Stimulated activated memory B cell treated with anti-CD40 and anti-IgM and Interleukin-4, amounts not matched to agents 10 μg/mL and 1 μg/mL and 100 μg/mL, for 72 hours (primary cell): ENCODE measurements at regions not wholly inside any gene's neighbourhood (a gene's known extent, or its start where the extent isn't known, plus 50 kb on each side); places are given as distances from the start of the nearest gene placed in this dataset.

ENCODE experiments used
- ATAC-seq: fragments of 150-1000 bp; cut with Tn5 transposase; 2 replicates; pipeline ENCODE4 v1.10.0; 2021
- H3K27ac Mint-ChIP-seq: one replicate; pipeline ENCODE4 v1.8.0; 2022; ENCODE audit warnings: mild to moderate bottlenecking, mixed read lengths
- H3K27me3 Mint-ChIP-seq: one replicate; pipeline ENCODE4 v1.8.0; 2022; ENCODE audit warnings: mixed read lengths
- H3K36me3 Mint-ChIP-seq: one replicate; pipeline ENCODE4 v1.8.0; 2022; ENCODE audit warnings: mixed read lengths
- H3K4me1 Mint-ChIP-seq: one replicate; pipeline ENCODE4 v1.8.0; 2022; ENCODE audit warnings: mixed read lengths
- H3K4me3 Mint-ChIP-seq: one replicate; pipeline ENCODE4 v1.8.0; 2022; ENCODE audit warnings: mild to moderate bottlenecking, moderate library complexity, mixed read lengths
- H3K9me3 Mint-ChIP-seq: one replicate; pipeline ENCODE4 v1.8.0; 2022; ENCODE audit warnings: mixed read lengths

GRCh38 chr12:46454981-46455380, 82.4 kb upstream of the SLC38A2 start:
- Mint-ChIP-seq H3K27me3 (no peaks in the 10 kb centered on the region), H3K4me3 (no peak overlapping the region), H3K9me3 (peaks cover 2% of the 10 kb centered on the region), H3K27ac (peak overlapping the region; percentile 67), H3K4me1 (peaks cover 49% of the 10 kb centered on the region), H3K36me3 (peaks cover 6% of the 10 kb centered on the region)
- no peak for ATAC-seq

DNA sequence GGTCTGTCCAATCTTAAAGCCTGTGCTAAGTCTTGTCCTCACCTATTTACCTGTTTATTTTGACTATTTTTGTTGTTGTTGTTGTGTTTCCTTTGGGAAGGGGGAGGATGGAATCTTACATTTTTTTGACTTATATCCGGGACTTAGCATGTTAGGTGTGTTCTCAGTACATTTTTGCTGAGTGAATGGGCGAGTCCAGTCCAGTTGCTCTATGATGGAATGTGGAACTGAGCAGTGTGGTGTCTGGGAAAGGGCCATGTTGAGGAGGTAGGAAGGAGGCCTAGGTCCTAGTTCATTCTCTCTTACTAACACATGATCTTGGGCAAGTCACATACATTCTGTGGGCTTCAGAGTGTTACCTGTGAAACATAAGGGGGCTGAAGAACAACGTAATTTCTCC, 80.9 kb upstream of the SLC38A2 start:
- H3K27me3 Mint-ChIP-seq: no peaks in the 10 kb centered on the region
- peaks cover 39% of the 10 kb centered on the region for H3K4me1 Mint-ChIP-seq
- H3K4me3 Mint-ChIP-seq: no peak overlapping the region
- H3K9me3 Mint-ChIP-seq: peaks cover 2% of the 10 kb centered on the region
- no peak for ATAC-seq
- peaks cover 11% of the 10 kb centered on the region for H3K36me3 Mint-ChIP-seq
- H3K27ac Mint-ChIP-seq: no peak overlapping the region

DNA sequence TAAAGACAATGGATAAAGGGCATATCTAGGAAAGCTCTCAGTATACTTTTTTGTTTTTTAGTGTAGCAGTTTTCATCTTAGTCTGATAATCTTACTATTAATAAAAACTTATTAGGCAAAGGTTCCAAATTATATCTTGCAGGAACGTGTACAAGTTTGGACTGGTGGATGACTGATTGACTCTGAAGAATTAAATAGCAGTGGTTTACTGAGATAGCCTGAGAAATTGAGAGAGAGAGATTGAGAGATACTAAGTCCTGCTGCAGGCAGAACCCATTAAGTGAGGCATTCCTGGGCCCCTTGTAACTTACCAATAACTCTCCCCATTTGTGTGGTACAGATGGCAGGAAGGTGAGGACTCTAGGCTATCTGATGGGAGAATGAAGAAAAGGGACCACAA, 80.2 kb upstream of the SLC38A2 start:
- Mint-ChIP-seq H3K9me3 (peaks cover 2% of the 10 kb centered on the region), H3K4me3 (no peak overlapping the region), H3K4me1 (peaks cover 38% of the 10 kb centered on the region), H3K36me3 (peaks cover 15% of the 10 kb centered on the region), H3K27me3 (no peaks in the 10 kb centered on the region), H3K27ac (no peak overlapping the region)
- no peak for ATAC-seq

DNA sequence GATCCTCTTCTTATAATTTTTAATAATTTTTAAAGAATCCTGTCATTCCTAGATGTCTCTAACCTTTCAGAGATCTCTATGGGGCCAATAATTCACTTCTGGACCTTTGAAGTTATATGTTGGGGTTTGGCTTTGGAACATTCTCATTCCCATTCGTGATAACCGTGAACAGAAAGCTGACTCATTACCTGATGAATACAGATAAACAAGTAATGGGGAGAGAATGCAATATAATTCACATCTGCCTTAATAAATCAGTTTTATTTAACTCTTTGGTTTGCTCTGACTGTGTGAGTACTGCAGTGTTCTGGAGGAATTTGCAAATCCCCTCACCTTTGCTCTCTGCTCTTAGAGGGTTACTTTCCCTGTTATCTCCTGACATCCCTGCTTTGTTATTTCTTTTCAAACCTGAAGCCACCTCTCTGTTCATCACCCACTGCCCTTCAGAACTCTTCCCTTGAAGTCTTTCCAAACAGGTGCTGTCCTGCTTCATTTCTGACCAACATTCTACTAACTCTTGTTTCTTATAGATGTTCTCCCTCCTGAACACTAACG, 79.6 kb upstream of the SLC38A2 start:
- no peak overlapping the region for H3K27ac Mint-ChIP-seq
- peaks cover 38% of the 10 kb centered on the region for H3K4me1 Mint-ChIP-seq

DNA sequence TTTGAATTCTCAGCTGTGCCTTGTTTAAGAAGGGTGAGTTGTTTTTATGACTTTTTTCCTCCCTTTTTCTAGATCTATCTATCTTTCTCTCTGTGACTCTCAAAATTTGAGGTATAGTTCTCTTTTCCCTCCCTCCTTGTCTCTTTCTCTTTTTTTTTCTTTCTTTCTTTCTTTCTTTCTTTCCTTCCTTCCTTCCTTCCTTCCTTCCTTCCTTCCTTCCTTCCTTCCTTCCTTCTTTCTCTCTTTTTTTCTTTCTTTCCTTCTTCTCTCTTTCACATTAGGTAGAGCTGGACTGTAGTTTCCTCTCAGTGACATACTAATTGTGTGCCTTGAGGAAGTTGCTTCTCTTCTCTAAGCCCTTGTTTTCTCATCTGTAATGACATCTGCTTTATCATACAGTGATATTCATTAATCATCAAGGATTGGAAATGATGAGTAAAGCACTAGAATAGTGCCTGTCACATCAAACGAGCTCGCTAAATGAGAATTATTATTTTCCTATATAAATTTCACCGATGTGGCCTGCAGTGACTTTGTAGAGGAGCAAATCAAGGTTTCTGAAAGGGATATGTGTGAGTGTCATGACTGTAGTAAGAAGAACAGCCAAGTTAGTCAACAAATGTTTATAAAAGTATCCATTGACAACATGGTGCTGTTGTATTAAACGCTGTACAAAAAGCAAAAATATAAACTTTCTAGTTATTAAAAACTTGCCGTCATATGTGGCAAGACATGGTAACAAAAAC, 78.9 kb upstream of the SLC38A2 start:
- peaks cover 17% of the 10 kb centered on the region for H3K36me3 Mint-ChIP-seq
- H3K4me1 Mint-ChIP-seq: peaks cover 34% of the 10 kb centered on the region

More for the DNA sequence above, 79.6 kb upstream of the SLC38A2 start:
- H3K36me3 Mint-ChIP-seq: peaks cover 17% of the 10 kb centered on the region
- no peak overlapping the region for H3K4me3 Mint-ChIP-seq
- H3K9me3 Mint-ChIP-seq: peaks cover 2% of the 10 kb centered on the region
- no peaks in the 10 kb centered on the region for H3K27me3 Mint-ChIP-seq
- no peak for ATAC-seq

GRCh38 chr12:46450279-46450748, 77.7 kb upstream of the SLC38A2 start:
- H3K27ac Mint-ChIP-seq: no peak overlapping the region
- ATAC-seq: no peak
- H3K27me3 Mint-ChIP-seq: no peaks in the 10 kb centered on the region
- H3K36me3 Mint-ChIP-seq: peaks cover 12% of the 10 kb centered on the region
- H3K4me1 Mint-ChIP-seq: peaks cover 24% of the 10 kb centered on the region
- H3K9me3 Mint-ChIP-seq: peaks cover 2% of the 10 kb centered on the region
- no peak overlapping the region for H3K4me3 Mint-ChIP-seq

More for the DNA sequence above, 78.9 kb upstream of the SLC38A2 start:
- no peak overlapping the region for H3K27ac Mint-ChIP-seq
- no peak overlapping the region for H3K4me3 Mint-ChIP-seq
- peaks cover 2% of the 10 kb centered on the region for H3K9me3 Mint-ChIP-seq
- no peak for ATAC-seq
- H3K27me3 Mint-ChIP-seq: no peaks in the 10 kb centered on the region

- Mint-ChIP-seq H3K4me3 (no peak overlapping the region), H3K27ac (no peak overlapping the region), H3K9me3 (peaks cover 2% of the 10 kb centered on the region), H3K27me3 (no peaks in the 10 kb centered on the region), H3K4me1 (peaks cover 20% of the 10 kb centered on the region), H3K36me3 (peaks cover 12% of the 10 kb centered on the region)
- ATAC-seq: no peak
Observed at GRCh38 chr12:46449856-46450255, 77.3 kb upstream of the SLC38A2 start.

DNA sequence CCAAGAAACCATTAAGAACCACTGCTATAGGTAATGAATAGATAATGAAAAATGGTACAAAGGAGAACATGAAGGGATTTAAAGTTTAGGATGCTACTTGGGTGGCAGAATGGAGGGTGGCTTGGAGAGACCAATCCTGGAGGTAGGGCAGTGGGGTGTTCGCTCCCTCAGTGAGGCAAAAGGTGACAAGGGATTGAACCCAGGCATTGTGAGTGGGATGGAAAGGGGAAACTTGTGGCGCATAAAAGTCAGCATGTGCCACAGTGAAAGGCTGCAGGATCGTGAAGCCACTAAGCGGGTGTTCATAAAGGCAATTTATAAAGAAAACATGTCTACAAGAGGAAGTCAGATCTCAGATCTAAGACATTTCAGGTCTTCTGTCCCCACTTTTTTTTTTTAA, 76.7 kb upstream of the SLC38A2 start:
- no peak for ATAC-seq
- Mint-ChIP-seq H3K4me1 (peaks cover 17% of the 10 kb centered on the region), H3K4me3 (no peak overlapping the region), H3K27ac (no peak overlapping the region), H3K36me3 (peaks cover 12% of the 10 kb centered on the region), H3K27me3 (no peaks in the 10 kb centered on the region), H3K9me3 (peaks cover 2% of the 10 kb centered on the region)

GRCh38 chr12:46446645-46447044, 74.1 kb upstream of the SLC38A2 start:
- peaks cover 24% of the 10 kb centered on the region for H3K4me1 Mint-ChIP-seq
- H3K4me3 Mint-ChIP-seq: no peak overlapping the region
- peaks cover 12% of the 10 kb centered on the region for H3K36me3 Mint-ChIP-seq
- ATAC-seq: no peak
- H3K27ac Mint-ChIP-seq: no peak overlapping the region
- peaks cover 2% of the 10 kb centered on the region for H3K9me3 Mint-ChIP-seq
- H3K27me3 Mint-ChIP-seq: no peaks in the 10 kb centered on the region

DNA sequence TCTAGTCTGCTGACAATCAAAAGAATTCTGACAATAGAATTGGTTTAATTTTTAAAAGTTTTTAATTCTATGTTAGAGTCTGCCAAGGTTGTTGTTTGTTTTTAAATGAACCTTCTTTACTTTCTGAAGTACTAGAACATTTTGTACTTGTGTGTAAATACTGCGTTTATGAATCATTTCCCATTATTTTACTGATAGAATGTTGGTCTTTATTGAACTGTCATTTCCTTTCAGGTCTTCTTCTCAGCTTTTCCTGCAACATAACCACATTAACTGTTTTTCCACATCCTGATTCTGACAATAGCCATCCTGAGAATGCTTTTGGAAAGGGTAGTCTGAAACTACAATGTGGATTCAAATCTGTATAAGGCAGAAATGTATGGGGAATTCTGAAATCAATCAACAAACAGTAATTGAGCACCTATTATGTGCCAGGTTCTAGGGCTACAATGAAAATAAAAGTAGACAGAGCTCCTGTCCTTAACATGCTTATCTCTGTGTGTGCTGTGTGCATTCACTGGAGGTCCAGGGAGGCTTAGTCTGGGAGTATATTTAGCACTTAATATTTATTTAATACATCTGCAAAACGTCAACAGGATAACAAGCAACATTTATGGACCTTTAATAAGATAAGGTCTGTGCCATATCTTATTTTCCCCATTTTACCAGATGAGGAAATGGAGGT, 73.1 kb upstream of the SLC38A2 start:
- H3K36me3 Mint-ChIP-seq: peaks cover 12% of the 10 kb centered on the region
- H3K27ac Mint-ChIP-seq: no peak overlapping the region
- ATAC-seq: no peak
- H3K27me3 Mint-ChIP-seq: no peaks in the 10 kb centered on the region
- no peaks in the 10 kb centered on the region for H3K9me3 Mint-ChIP-seq
- peaks cover 18% of the 10 kb centered on the region for H3K4me1 Mint-ChIP-seq
- no peak overlapping the region for H3K4me3 Mint-ChIP-seq

- Mint-ChIP-seq H3K27ac (no peak overlapping the region), H3K4me1 (peaks cover 12% of the 10 kb centered on the region), H3K9me3 (no peaks in the 10 kb centered on the region), H3K27me3 (no peaks in the 10 kb centered on the region), H3K36me3 (peaks cover 12% of the 10 kb centered on the region), H3K4me3 (no peak overlapping the region)
- no peak for ATAC-seq
Observed at GRCh38 chr12:46445093-46445492, 72.5 kb upstream of the SLC38A2 start.

- ATAC-seq: no peak
Observed at GRCh38 chr12:46443594-46444263, 71.2 kb upstream of the SLC38A2 start.

DNA sequence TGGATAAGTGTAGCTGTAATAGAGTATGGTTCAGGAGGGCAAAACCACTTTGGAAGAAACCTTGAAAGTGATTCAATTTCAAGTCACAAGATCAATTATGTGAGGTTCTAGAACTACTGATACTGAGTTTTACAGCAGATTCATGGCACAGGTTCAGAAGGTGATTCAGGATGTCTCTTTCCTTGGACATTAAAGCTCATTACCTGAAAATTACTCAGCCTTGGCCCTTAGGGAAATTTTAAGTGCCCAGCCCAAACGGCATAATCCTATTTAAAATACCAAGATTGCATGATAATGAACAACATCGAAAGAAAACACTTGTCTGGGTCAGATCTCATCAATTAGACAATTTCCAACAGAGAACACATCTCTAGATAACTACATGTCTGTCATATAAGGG, 70.2 kb upstream of the SLC38A2 start:
- H3K4me3 Mint-ChIP-seq: no peak overlapping the region
- H3K9me3 Mint-ChIP-seq: no peaks in the 10 kb centered on the region
- no peak for ATAC-seq
- H3K36me3 Mint-ChIP-seq: peaks cover 2% of the 10 kb centered on the region
- peak overlapping the region; percentile 24 for H3K27ac Mint-ChIP-seq
- peaks cover 7% of the 10 kb centered on the region for H3K4me1 Mint-ChIP-seq
- no peaks in the 10 kb centered on the region for H3K27me3 Mint-ChIP-seq

More at GRCh38 chr12:46443594-46444263, 71.2 kb upstream of the SLC38A2 start:
- peak overlapping the region; percentile 22 for H3K27ac Mint-ChIP-seq
- H3K4me3 Mint-ChIP-seq: no peak overlapping the region
- H3K9me3 Mint-ChIP-seq: no peaks in the 10 kb centered on the region
- H3K36me3 Mint-ChIP-seq: peaks cover 7% of the 10 kb centered on the region
- peaks cover 7% of the 10 kb centered on the region for H3K4me1 Mint-ChIP-seq
- H3K27me3 Mint-ChIP-seq: no peaks in the 10 kb centered on the region

DNA sequence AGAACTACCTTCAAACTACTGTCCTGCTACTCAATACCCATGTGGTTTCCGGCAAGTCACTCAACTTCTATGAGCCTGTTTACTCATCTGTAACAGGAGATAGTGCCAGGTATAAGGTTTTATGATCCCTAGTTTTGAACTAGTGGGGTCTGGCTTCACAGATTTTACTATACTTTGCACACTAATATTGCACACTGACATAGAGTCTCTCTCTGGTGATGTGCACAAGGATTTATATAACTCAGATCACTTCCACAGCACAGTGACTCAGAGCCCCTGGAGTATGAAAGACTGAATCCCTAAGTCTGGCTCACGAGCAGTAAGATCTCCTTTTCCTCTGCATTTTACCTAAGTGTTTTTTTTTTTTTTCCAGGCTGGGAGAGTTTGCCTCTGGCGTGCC, 69.7 kb upstream of the SLC38A2 start:
- Mint-ChIP-seq H3K27me3 (no peaks in the 10 kb centered on the region), H3K4me3 (no peak overlapping the region), H3K9me3 (no peaks in the 10 kb centered on the region), H3K27ac (peak overlapping the region; percentile 24), H3K4me1 (peaks cover 7% of the 10 kb centered on the region), H3K36me3 (no peaks in the 10 kb centered on the region)
- no peak for ATAC-seq

- Mint-ChIP-seq H3K9me3 (no peaks in the 10 kb centered on the region), H3K27me3 (no peaks in the 10 kb centered on the region), H3K36me3 (no peaks in the 10 kb centered on the region), H3K27ac (no peak overlapping the region), H3K4me3 (no peak overlapping the region), H3K4me1 (peaks cover 8% of the 10 kb centered on the region)
- no peak for ATAC-seq
Observed at GRCh38 chr12:46439793-46440511, 67.4 kb upstream of the SLC38A2 start.
